ENCODE measurements at regions not wholly inside any gene's neighbourhood (a gene's known extent, or its start where the extent isn't known, plus 50 kb on each side); places are given as distances from the start of the nearest gene placed in this dataset.

DNA sequence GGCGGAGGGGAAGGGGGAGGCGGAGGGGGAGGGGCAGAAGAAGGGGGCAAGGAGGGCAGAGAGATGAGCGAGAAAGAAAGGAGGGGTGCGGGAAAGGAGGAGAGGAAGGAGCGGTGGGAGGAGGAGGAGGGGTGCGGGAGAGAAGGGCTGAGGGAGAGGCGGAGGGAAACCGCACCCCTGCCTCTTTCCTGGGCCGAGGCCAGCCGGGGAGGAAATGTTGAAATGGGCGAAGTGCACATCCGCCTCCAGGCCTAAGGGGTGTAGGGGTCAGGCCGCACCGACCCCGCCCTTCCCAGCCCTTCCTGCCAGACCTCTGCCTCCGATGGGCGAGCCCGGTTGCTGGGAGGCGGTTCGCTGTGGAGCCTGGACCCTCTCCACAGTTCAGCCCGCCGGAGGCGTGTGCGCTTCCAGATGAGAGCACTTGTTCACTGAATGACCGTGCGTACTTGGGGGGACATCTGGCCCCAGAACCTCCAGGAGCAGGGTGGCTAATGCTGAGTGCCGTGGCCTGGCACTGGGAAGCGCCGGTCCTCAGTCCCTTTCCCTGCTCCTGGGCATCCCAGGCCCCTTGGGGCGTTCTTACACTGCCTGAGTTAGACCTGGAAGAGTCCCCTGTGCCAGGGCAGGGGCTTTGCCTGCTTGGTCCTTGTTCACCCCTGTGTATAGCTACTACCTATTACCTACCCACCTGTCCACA, 110.3 kb upstream of the KLF13 start:
- in situ Hi-C loops (cut with MboI; ENCODE audit: low pct_unique_long_range_greater_than_20kb, low sequenced_read_pairs, unreplicated experiment), result no loop called here
- peak; percentile 80 for DNase-seq (ENCODE audit: low spot score)
- no peak for TF ChIP-seq CTCF (IDR thresholded peaks at IDR 0.05; ENCODE audit: extremely low read depth, insufficient read depth, missing control alignments)

GRCh38 chr15:31217067-31217466, 109.6 kb upstream of the KLF13 start:
- no peak for DNase-seq (ENCODE audit: low spot score)
- in situ Hi-C loops (cut with MboI; ENCODE audit: low pct_unique_long_range_greater_than_20kb, low sequenced_read_pairs, unreplicated experiment), result no loop called here

GRCh38 chr15:31217566-31218270, 108.9 kb upstream of the KLF13 start:
- in situ Hi-C loops (cut with MboI; ENCODE audit: low pct_unique_long_range_greater_than_20kb, low sequenced_read_pairs, unreplicated experiment), result no loop called here
- DNase-seq (ENCODE audit: low spot score), result no peak
- TF ChIP-seq CTCF (IDR thresholded peaks at IDR 0.05; ENCODE audit: extremely low read depth, insufficient read depth, missing control alignments), result no peak

More at GRCh38 chr15:31217067-31217466, 109.6 kb upstream of the KLF13 start:
- no peak for TF ChIP-seq CTCF (IDR thresholded peaks at IDR 0.05; ENCODE audit: extremely low read depth, insufficient read depth, missing control alignments)

GRCh38 chr15:31219221-31219620, 107.4 kb upstream of the KLF13 start:
- DNase-seq (ENCODE audit: low spot score), result no peak
- no peak for TF ChIP-seq CTCF (IDR thresholded peaks at IDR 0.05; ENCODE audit: extremely low read depth, insufficient read depth, missing control alignments)
- in situ Hi-C loops (cut with MboI; ENCODE audit: low pct_unique_long_range_greater_than_20kb, low sequenced_read_pairs, unreplicated experiment), result no loop called here

DNA sequence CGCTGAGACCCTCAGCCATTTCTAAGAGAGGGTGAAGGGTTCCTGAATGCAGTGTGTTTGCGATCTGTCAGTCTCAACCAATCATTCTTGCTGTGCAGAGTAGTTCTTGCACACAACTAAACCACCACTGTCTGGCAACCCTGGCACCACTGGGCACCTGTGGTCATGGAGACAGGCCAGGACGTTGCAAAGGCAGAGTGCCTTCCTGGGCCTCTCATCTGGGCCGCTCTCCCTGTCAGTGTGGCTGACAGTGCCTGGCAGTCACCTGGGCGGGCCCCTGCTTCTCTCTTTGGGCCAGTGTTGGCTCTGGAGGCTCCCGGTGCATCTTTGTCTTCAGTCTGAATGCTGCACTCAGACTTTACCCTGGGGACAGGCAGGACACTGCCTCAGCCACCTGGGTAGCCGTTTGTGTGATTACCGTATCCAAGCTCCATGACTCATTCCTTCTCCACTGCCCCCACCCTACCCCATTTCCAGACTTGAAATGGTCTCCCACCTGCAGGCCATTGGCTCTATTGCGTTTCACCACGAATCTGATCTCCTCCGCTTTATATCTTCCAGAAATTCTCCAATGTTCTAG, 104.6 kb upstream of the KLF13 start:
- no peak for TF ChIP-seq CTCF (IDR thresholded peaks at IDR 0.05; ENCODE audit: extremely low read depth, insufficient read depth, missing control alignments)
- in situ Hi-C loops (cut with MboI; ENCODE audit: low pct_unique_long_range_greater_than_20kb, low sequenced_read_pairs, unreplicated experiment), result loop anchor here (10.0 kb wide), 2 partner anchors 103 to 213 kb away; partner anchors contain the start of gene KLF13
- no peak for DNase-seq (ENCODE audit: low spot score)

- in situ Hi-C loops (cut with MboI; ENCODE audit: low pct_unique_long_range_greater_than_20kb, low sequenced_read_pairs, unreplicated experiment), result loop anchor here (10.0 kb wide), 2 partner anchors 102 to 212 kb away; partner anchors contain the start of gene KLF13
- no peak for DNase-seq (ENCODE audit: low spot score)
- TF ChIP-seq CTCF (IDR thresholded peaks at IDR 0.05; ENCODE audit: extremely low read depth, insufficient read depth, missing control alignments), result no peak
Measured at GRCh38 chr15:31222773-31223341, 103.8 kb upstream of the KLF13 start.
